ENCODE measurements at regions not wholly inside any gene's neighbourhood (a gene's known extent, or its start where the extent isn't known, plus 50 kb on each side); places are given as distances from the start of the nearest gene placed in this dataset.

DNA sequence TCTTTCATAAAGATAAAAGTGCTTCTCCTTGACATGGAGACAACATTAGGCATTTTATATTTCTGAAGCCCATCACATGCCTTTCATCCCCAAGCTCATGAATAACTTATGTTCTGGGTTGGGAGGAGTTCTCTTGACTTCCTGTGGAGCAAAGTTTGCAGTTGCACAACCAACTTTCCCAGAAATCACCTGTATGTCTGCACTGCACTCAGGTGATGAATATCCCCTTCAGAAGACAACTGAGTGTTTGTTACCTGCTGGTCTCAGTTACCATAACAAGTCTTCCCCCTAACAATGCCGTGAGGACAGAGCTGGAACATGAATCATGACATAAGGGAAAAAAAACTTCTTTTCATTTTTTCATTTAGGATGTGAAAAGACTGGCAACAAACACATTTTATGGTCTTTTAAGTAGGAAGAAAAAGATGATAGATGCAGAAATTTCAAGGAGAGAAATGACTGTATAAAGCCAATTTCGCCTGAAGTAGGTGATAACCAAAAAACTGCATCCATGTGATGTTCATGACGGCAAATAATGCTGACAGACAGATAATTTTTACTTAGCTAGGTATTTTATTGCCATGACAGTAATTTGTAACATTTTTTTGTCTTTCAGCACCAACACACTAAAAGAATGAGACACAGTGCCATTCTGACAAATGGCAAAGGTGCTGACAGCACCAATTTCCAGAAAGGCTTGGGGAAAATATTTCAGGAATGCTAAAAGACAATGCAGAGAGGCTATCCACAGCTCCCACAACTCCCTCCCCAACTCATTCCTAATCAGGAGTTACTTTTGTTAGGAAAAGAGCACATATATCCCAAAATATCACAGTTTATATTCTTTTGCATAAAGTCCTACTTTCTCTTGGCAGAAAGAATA, 656.3 kb downstream of the PRELID2 start:
- no peaks in the 10 kb centered on the region for H3K9me3 ChIP-seq
- H3K27ac ChIP-seq, result no peak overlapping the region
- H3K27me3 ChIP-seq, result no peaks in the 10 kb centered on the region
- intact Hi-C loops (cut with DNase I), result no loop called here
- TF ChIP-seq, protein P1, sequence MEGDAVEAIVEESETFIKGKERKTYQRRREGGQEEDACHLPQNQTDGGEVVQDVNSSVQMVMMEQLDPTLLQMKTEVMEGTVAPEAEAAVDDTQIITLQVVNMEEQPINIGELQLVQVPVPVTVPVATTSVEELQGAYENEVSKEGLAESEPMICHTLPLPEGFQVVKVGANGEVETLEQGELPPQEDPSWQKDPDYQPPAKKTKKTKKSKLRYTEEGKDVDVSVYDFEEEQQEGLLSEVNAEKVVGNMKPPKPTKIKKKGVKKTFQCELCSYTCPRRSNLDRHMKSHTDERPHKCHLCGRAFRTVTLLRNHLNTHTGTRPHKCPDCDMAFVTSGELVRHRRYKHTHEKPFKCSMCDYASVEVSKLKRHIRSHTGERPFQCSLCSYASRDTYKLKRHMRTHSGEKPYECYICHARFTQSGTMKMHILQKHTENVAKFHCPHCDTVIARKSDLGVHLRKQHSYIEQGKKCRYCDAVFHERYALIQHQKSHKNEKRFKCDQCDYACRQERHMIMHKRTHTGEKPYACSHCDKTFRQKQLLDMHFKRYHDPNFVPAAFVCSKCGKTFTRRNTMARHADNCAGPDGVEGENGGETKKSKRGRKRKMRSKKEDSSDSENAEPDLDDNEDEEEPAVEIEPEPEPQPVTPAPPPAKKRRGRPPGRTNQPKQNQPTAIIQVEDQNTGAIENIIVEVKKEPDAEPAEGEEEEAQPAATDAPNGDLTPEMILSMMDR (IDR thresholded peaks at IDR 0.05), result no peak
- H3K4me1 ChIP-seq, result no peaks in the 10 kb centered on the region
- DNase-seq (ENCODE audit: low spot score in 2 of 2), result no peak
- no peaks in the 10 kb centered on the region for H3K36me3 ChIP-seq
- no peak overlapping the region for H3K4me3 ChIP-seq

DNA sequence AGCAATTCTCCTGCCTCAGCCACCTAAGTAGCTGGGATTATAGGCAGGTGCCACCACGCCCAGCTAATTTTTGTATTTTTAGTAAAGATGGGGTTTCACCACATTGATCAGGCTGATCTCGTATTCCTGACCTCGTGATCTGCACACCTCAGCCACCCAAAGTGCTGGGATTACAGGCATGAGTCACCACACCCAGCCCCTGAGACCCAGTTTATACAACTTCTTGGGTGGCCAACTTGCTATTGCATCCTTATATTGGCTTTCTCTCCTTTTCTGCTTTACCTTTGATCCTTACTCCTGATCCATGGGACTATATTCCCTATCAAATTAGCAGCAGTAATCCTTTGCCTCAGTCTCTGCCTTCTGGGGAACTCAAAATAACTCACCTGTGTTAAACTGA, 659.1 kb downstream of the PRELID2 start:
- H3K36me3 ChIP-seq, result no peaks in the 10 kb centered on the region
- no peaks in the 10 kb centered on the region for H3K4me1 ChIP-seq
- intact Hi-C loops (cut with DNase I), result no loop called here
- H3K27ac ChIP-seq, result no peak overlapping the region
- no peaks in the 10 kb centered on the region for H3K9me3 ChIP-seq
- H3K4me3 ChIP-seq, result no peak overlapping the region
- TF ChIP-seq, protein P1 (IDR thresholded peaks at IDR 0.05), result no peak
- H3K27me3 ChIP-seq, result no peaks in the 10 kb centered on the region
- DNase-seq (ENCODE audit: low spot score in 2 of 2), result no peak

DNA sequence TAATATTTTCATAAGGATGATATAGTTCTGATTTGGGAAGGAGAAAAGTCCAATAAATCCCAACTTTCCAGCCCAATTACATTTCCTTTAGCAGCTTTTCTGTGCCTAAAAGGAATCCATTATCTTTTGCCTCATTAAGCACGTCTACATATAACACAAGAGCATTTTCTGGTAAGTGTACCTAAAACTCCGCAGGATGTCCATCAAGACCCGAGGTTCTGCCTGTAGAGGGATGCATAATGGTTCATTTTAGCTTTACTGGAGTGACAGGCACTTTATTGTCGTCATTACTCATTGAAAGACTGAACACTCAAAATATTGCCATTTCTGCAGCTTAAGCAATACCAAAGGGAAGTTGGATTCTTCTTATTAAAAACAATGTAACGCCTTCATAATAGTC, 669.0 kb downstream of the PRELID2 start:
- H3K36me3 ChIP-seq, result no peaks in the 10 kb centered on the region
- H3K4me3 ChIP-seq, result no peak overlapping the region
- no peak overlapping the region for H3K27ac ChIP-seq
- H3K4me1 ChIP-seq, result no peaks in the 10 kb centered on the region
- TF ChIP-seq, protein P1 (IDR thresholded peaks at IDR 0.05), result no peak
- H3K27me3 ChIP-seq, result no peaks in the 10 kb centered on the region
- no peak for DNase-seq (ENCODE audit: low spot score in 2 of 2)
- H3K9me3 ChIP-seq, result no peaks in the 10 kb centered on the region
- intact Hi-C loops (cut with DNase I), result no loop called here

DNA sequence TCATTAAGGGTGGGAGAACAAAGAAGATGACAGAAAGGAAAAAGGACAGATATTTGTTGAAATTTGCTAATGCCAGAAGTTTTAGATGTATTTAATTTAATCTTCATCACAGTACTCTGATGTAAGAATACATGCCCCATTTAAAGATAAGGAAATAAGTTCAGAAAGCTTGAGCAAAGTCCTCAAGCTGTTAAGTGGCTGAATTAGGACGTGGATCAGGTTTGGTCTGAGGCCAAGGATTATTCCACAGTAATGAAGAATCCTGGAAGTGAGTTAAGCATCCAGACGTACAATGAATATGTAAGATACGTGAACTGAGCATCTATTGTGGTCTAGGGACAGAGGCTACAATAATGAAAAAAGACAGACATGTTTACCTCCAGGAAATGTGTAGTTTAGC, 671.3 kb downstream of the PRELID2 start:
- TF ChIP-seq, protein P1 (IDR thresholded peaks at IDR 0.05), result no peak
- Histone ChIP-seq H3K9me3 (no peaks in the 10 kb centered on the region), H3K4me1 (no peaks in the 10 kb centered on the region), H3K36me3 (no peaks in the 10 kb centered on the region), H3K27ac (no peak overlapping the region), H3K27me3 (no peaks in the 10 kb centered on the region), H3K4me3 (no peak overlapping the region)
- intact Hi-C loops (cut with DNase I), result no loop called here
- DNase-seq (ENCODE audit: low spot score in 2 of 2), result no peak

DNA sequence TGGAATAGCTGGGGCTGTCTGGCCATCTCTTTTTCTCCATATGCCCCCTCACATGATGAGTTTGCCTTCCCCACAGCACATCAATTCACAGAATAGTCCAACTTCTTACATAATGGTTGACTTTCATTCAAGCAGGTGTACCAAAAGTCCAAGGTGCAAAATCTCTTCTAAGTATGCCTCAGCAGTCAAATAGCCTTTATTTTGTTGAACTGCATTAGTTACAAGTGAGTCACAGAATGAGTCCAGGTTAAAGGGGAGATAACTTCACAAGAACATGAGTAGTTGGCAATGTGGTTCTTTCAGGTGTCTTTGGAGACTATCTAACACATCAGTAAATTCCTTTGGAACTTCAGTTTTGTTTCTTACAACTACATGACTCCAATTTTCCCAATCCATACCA, 672.5 kb downstream of the PRELID2 start:
- Histone ChIP-seq H3K27me3 (no peaks in the 10 kb centered on the region), H3K4me1 (no peaks in the 10 kb centered on the region), H3K9me3 (no peaks in the 10 kb centered on the region), H3K27ac (no peak overlapping the region), H3K36me3 (no peaks in the 10 kb centered on the region), H3K4me3 (no peak overlapping the region)
- intact Hi-C loops (cut with DNase I), result no loop called here
- TF ChIP-seq, protein P1 (IDR thresholded peaks at IDR 0.05), result no peak
- no peak for DNase-seq (ENCODE audit: low spot score in 2 of 2)

All from ascending aorta (tissue), 2 donors.